HG03066 (cell line): ENCODE measurements at regions not wholly inside any gene's neighbourhood (a gene's known extent, or its start where the extent isn't known, plus 50 kb on each side); places are given as distances from the start of the nearest gene placed in this dataset.
"Not testable (repeated sequence)": the region's sequence is repeated elsewhere in the genome, so short reads cannot be mapped to it uniquely, and the experiment has no call there.

Source experiments
- ATAC-seq: cut with Tn5 transposase; IDR thresholded peaks from one replicate; pipeline ENCODE4 v1.9.1; 2021; ENCODE audit warnings: low read depth; ENCODE audit not compliant: unreplicated experiment

- ATAC-seq, result no peak
These were observed 301.6 kb upstream of the NRP1 start for GRCh38 chr10:33635967-33636515.

- no peak for ATAC-seq
These were observed 298.0 kb upstream of the NRP1 start for GRCh38 chr10:33632432-33632831.

GRCh38 chr10:33631991-33632390, 297.5 kb upstream of the NRP1 start:
- no peak for ATAC-seq

GRCh38 chr10:33630761-33631160, 296.3 kb upstream of the NRP1 start:
- no peak for ATAC-seq

GRCh38 chr10:33627611-33628010, 293.1 kb upstream of the NRP1 start:
- no peak for ATAC-seq

GRCh38 chr10:33626798-33627466, 292.5 kb upstream of the NRP1 start:
- no peak for ATAC-seq

GRCh38 chr10:33623669-33624068, 289.2 kb upstream of the NRP1 start:
- no peak for ATAC-seq

GRCh38 chr10:33621101-33621500, 286.6 kb upstream of the NRP1 start:
- no peak for ATAC-seq

- no peak for ATAC-seq
These were observed 283.7 kb upstream of the NRP1 start for GRCh38 chr10:33618196-33618595.

- ATAC-seq, result no peak
These were observed 283.1 kb upstream of the NRP1 start for GRCh38 chr10:33617381-33618080.

- ATAC-seq, result no peak
These were observed 282.5 kb upstream of the NRP1 start for GRCh38 chr10:33616956-33617355.

GRCh38 chr10:33612551-33612950, 278.1 kb upstream of the NRP1 start:
- ATAC-seq, result no peak

GRCh38 chr10:33612116-33612515, 277.6 kb upstream of the NRP1 start:
- ATAC-seq, result no peak

- no peak for ATAC-seq
These were observed 277.0 kb upstream of the NRP1 start for GRCh38 chr10:33611423-33611822.

GRCh38 chr10:33609546-33609945, 275.1 kb upstream of the NRP1 start:
- ATAC-seq, result no peak

- ATAC-seq, result no peak
These were observed 267.8 kb upstream of the NRP1 start for GRCh38 chr10:33602278-33602677.

GRCh38 chr10:33600381-33600780, 265.9 kb upstream of the NRP1 start:
- no peak for ATAC-seq

GRCh38 chr10:33596422-33596821, 262.0 kb upstream of the NRP1 start:
- no peak for ATAC-seq

- ATAC-seq, result no peak
These were observed 260.0 kb upstream of the NRP1 start for GRCh38 chr10:33594475-33594874.

GRCh38 chr10:33588974-33589600, 254.6 kb upstream of the NRP1 start:
- no peak for ATAC-seq

- ATAC-seq, result not testable (repeated sequence)
These were observed 250.1 kb upstream of the NRP1 start for GRCh38 chr10:33584596-33584995.

GRCh38 chr10:33579996-33580395, 245.5 kb upstream of the NRP1 start:
- ATAC-seq, result no peak
